HFFc6 (cell line): ENCODE measurements at regions not wholly inside any gene's neighbourhood (a gene's known extent, or its start where the extent isn't known, plus 50 kb on each side); places are given as distances from the start of the nearest gene placed in this dataset.

Experiments
- DNase-seq: peaks from one replicate; pipeline ENCODE4 v3.0.0-alpha.2; 2018
- H3K27ac Mint-ChIP-seq: 2 replicates; pipeline ENCODE4 v1.8.0; 2020; ENCODE audit warnings: mild to moderate bottlenecking, mixed read lengths
- H3K27me3 Mint-ChIP-seq: 2 replicates; pipeline ENCODE4 v1.8.0; 2021; ENCODE audit warnings: mild to moderate bottlenecking, moderate library complexity, mixed read lengths; ENCODE audit not compliant: insufficient read depth
- H3K36me3 Mint-ChIP-seq: 2 replicates; pipeline ENCODE4 v1.8.0; 2021; ENCODE audit warnings: low read depth, mixed read lengths
- H3K4me1 Mint-ChIP-seq: 2 replicates; pipeline ENCODE4 v1.8.0; 2020; ENCODE audit warnings: low read depth, mixed read lengths
- H3K4me3 Mint-ChIP-seq: 2 replicates; pipeline ENCODE4 v1.8.0; 2020; ENCODE audit warnings: mild to moderate bottlenecking, moderate library complexity, mixed read lengths
- H3K9me3 Mint-ChIP-seq: 2 replicates; pipeline ENCODE4 v1.8.0; 2020; ENCODE audit warnings: mild to moderate bottlenecking, mixed read lengths
- CTCF ChIP-seq: fragments of 200-600 bp; sonication (generic); IDR thresholded peaks from 2 replicates; pipeline ENCODE4 v1.5.0; 2021; ENCODE audit warnings: antibody characterized with exemption, mild to moderate bottlenecking

DNA sequence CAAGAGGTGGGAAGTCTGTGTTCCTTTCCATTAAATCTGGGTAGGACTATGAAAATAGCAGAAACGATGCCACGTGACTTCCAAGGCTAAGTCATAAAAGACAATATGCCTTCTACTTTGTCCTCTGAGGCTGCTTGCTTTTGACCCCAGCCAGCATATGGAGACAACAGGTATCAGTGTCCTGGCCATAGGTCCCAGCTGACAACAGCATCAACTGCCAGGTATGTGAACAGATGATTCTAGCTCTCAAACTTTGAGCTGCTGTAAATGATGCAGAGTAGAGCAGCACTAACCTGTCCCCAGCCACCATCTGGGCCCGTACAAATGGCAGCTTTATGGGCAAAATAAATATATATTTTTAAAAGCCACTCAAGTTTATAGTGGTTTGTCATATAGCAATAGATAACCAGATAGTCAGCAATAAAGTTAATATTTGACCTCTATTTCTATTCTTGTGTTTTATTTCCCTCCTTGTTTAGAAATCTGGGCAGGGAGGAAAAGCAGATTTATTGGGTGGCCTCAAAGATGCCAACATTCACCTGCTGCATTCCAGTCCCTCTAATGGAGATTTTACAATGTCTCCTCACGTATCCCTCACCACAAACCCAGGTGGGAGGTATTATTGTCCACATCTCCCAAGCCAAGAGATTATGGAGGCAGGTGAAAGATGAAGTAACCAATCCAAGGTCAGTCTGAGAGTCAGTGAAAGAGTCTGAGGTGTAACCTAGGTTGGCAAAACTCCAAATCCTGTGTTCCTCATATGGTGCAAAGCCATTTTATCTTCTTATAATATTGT is 209.6 kb upstream of the LARGE1 start:
- no peak overlapping the region for H3K27ac Mint-ChIP-seq
- peaks cover 6% of the 10 kb centered on the region; the same call in 1 of the 2 replicates for H3K36me3 Mint-ChIP-seq
- peaks cover 75% of the 10 kb centered on the region for H3K9me3 Mint-ChIP-seq
- no peak for DNase-seq
- H3K27me3 Mint-ChIP-seq = no peaks in the 10 kb centered on the region
- no peaks in the 10 kb centered on the region for H3K4me1 Mint-ChIP-seq
- no peak overlapping the region for H3K4me3 Mint-ChIP-seq
- no peak for TF ChIP-seq CTCF

DNA sequence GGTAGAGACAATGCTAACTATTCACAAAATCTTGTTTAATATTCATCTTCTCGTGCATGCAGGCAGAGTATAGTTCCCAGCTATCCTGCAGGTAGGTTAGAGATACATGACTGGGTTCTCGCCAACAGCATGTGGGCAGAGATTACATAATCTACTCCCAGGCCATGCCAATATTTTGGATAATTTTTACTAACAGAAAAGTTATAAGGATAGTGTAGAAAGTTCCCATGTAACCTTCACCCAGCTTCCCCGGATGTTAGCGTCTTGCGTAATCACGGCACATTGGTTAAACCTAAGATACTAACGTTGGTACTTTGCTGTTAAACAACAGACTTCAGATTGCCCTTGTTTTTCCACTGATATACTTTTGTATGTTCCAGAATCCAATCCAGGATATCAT is 215.5 kb upstream of the LARGE1 start:
- Mint-ChIP-seq H3K27me3 (no peaks in the 10 kb centered on the region), H3K9me3 (peaks cover 80% of the 10 kb centered on the region), H3K4me1 (no peaks in the 10 kb centered on the region), H3K27ac (no peak overlapping the region), H3K4me3 (no peak overlapping the region), H3K36me3 (peaks cover 5% of the 10 kb centered on the region; the same call in 1 of the 2 replicates)
- DNase-seq = no peak
- TF ChIP-seq CTCF = no peak

- Mint-ChIP-seq H3K4me1 (no peaks in the 10 kb centered on the region), H3K9me3 (peaks cover 75% of the 10 kb centered on the region), H3K4me3 (no peak overlapping the region), H3K27me3 (no peaks in the 10 kb centered on the region), H3K36me3 (peaks cover 6% of the 10 kb centered on the region), H3K27ac (no peak overlapping the region)
- no peak for TF ChIP-seq CTCF
- DNase-seq = no peak
These were observed 229.7 kb upstream of the LARGE1 start for GRCh38 chr22:34150023-34150422.

- H3K9me3 Mint-ChIP-seq = peaks cover 74% of the 10 kb centered on the region
- no peak overlapping the region for H3K4me3 Mint-ChIP-seq
- TF ChIP-seq CTCF = no peak
- H3K27ac Mint-ChIP-seq = no peak overlapping the region
- H3K36me3 Mint-ChIP-seq = peaks cover 4% of the 10 kb centered on the region
- H3K27me3 Mint-ChIP-seq = no peaks in the 10 kb centered on the region
- no peaks in the 10 kb centered on the region for H3K4me1 Mint-ChIP-seq
- DNase-seq = no peak
These were observed 239.2 kb upstream of the LARGE1 start for GRCh38 chr22:34159491-34159890.

DNA sequence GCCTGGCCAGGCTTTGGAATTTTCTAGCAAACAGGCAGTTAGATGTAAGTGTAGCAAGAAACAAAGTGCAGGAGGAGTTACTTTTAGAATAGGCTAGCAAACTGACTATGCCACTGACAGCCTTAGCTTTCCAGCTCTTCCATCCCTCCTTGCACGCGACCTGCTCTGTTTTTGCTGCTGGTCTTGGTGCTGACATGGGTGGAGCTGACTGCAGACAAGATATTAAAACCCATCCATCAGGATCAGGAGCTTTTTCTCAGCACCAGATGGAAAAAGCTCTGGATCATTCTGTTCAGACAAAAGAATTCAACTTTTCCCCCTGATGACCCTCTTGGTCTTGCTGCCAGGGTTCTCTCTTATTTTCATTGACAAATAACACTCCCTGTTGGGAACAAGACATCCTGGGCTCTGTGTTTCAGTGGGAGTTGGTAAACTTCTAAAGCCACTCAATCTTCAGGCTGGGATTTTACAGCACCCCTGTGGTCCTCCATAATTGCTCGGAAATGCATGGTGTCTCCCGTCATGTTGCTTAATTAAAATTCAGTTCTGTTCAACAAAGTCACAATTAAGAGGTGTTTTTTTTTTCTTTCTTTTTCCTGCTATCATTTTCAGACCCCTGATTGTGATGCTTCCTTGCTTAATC is 240.0 kb upstream of the LARGE1 start:
- no peaks in the 10 kb centered on the region for H3K4me1 Mint-ChIP-seq
- H3K27me3 Mint-ChIP-seq = no peaks in the 10 kb centered on the region
- no peak for TF ChIP-seq CTCF
- no peak for DNase-seq
- peaks cover 74% of the 10 kb centered on the region for H3K9me3 Mint-ChIP-seq
- H3K4me3 Mint-ChIP-seq = no peak overlapping the region
- peaks cover 4% of the 10 kb centered on the region for H3K36me3 Mint-ChIP-seq
- H3K27ac Mint-ChIP-seq = no peak overlapping the region
